ENCODE measurements at regions not wholly inside any gene's neighbourhood (a gene's known extent, or its start where the extent isn't known, plus 50 kb on each side); places are given as distances from the start of the nearest gene placed in this dataset.

DNA sequence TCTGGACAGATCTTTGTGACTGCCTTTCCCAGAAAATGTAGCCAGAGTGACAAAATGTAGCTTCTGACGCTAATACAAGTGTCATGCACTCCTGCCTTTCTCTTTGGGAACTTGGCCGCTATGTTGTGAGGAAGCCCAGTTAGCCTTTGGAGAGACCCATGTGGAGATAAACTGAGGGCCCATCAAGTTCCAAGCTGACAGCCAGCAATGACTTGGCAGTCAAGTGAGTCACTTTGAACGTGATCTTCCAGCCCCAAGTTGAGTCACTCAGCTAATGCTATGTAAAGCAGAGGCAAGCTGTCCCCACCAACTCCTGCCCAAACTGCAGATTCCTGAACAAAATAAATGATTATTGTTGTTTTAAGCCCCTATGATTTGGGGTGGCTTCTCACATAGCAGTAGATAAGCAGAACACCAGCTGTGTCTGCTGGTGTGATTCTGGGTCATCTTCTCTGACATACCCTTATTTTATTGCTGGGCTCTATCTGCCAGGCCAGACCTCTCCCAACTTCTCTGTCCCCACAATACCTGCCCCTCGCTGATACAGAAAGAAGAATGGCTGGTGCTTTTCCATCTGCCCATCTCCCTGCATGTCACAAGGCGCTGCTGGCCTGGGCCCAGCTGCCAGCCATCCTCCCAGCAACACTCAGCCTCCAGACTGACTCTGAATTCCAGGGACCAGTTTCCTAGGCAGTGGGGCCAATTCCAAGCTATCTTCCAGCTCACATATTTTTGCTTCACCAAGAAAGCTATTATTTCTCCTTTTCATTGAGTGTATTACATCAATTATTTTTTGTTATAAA lies 274.8 kb downstream of the LRFN2 start:
- TF ChIP-seq POLR2A (IDR thresholded peaks at IDR 0.05): no peak
- no peak for TF ChIP-seq CTCF (IDR thresholded peaks at IDR 0.05)
- no peak for TF ChIP-seq POLR2AphosphoS5 (IDR thresholded peaks at IDR 0.05)
